ENCODE measurements at regions not wholly inside any gene's neighbourhood (a gene's known extent, or its start where the extent isn't known, plus 50 kb on each side); places are given as distances from the start of the nearest gene placed in this dataset.

- TF ChIP-seq CTCF (IDR thresholded peaks at IDR 0.05; ENCODE audit: insufficient read depth, low read length), result no peak
- no peak overlapping the region for H3K4me3 ChIP-seq (ENCODE audit: low read depth, low read length)
- no peak for DNase-seq (ENCODE audit: low read depth)
Measured at GRCh38 chr5:167840527-167841130, 450.8 kb upstream of the WWC1 start.

GRCh38 chr5:167843881-167844572, 447.4 kb upstream of the WWC1 start:
- TF ChIP-seq CTCF (IDR thresholded peaks at IDR 0.05; ENCODE audit: insufficient read depth, low read length), result no peak
- no peak overlapping the region for H3K4me3 ChIP-seq (ENCODE audit: low read depth, low read length)
- DNase-seq (ENCODE audit: low read depth), result no peak

GRCh38 chr5:167845952-167846351, 445.5 kb upstream of the WWC1 start:
- H3K4me3 ChIP-seq (ENCODE audit: low read depth, low read length), result no peak overlapping the region
- no peak for TF ChIP-seq CTCF (IDR thresholded peaks at IDR 0.05; ENCODE audit: insufficient read depth, low read length)
- no peak for DNase-seq (ENCODE audit: low read depth)

- no peak overlapping the region for H3K4me3 ChIP-seq (ENCODE audit: low read depth, low read length)
- DNase-seq (ENCODE audit: low read depth), result peak; percentile 5
- TF ChIP-seq CTCF (IDR thresholded peaks at IDR 0.05; ENCODE audit: insufficient read depth, low read length), result no peak
Measured at GRCh38 chr5:167849874-167850273, 441.6 kb upstream of the WWC1 start.

- no peak overlapping the region for H3K4me3 ChIP-seq (ENCODE audit: low read depth, low read length)
- no peak for TF ChIP-seq CTCF (IDR thresholded peaks at IDR 0.05; ENCODE audit: insufficient read depth, low read length)
Measured at GRCh38 chr5:167850911-167851310, 440.5 kb upstream of the WWC1 start.

GRCh38 chr5:167851416-167851815, 440.0 kb upstream of the WWC1 start:
- TF ChIP-seq CTCF (IDR thresholded peaks at IDR 0.05; ENCODE audit: insufficient read depth, low read length), result no peak
- H3K4me3 ChIP-seq (ENCODE audit: low read depth, low read length), result no peak overlapping the region
- DNase-seq (ENCODE audit: low read depth), result peak; percentile 22

More at GRCh38 chr5:167850911-167851310, 440.5 kb upstream of the WWC1 start:
- DNase-seq (ENCODE audit: low read depth), result peak; percentile 74
